ENCODE measurements at regions not wholly inside any gene's neighbourhood (a gene's known extent, or its start where the extent isn't known, plus 50 kb on each side); places are given as distances from the start of the nearest gene placed in this dataset.

- no peak for TF ChIP-seq EZH2 (IDR thresholded peaks at IDR 0.05)
- TF ChIP-seq FOXP2 (optimal IDR thresholded peaks at IDR 0.05; ENCODE audit: control extremely low read depth, extremely low read length, insufficient read depth), result no peak
Observed at GRCh38 chr10:89952751-89953150, 251.4 kb downstream of the KIF20B start.
